KOPT-K1 (cell line): ENCODE measurements at regions not wholly inside any gene's neighbourhood (a gene's known extent, or its start where the extent isn't known, plus 50 kb on each side); places are given as distances from the start of the nearest gene placed in this dataset.

Source experiments
- H3K27ac ChIP-seq: fragments of 200-600 bp; sonication (generic); 2 replicates; pipeline ENCODE4 v1.5.1; 2016; ENCODE audit warnings: antibody characterized with exemption, mild to moderate bottlenecking, low read depth, low read length; ENCODE audit not compliant: poor library complexity, severe bottlenecking
- H3K36me3 ChIP-seq: fragments of 200-600 bp; sonication (generic); 2 replicates; pipeline ENCODE4 v1.5.1; 2017; ENCODE audit warnings: antibody characterized with exemption, mild to moderate bottlenecking, low read length, moderate library complexity; ENCODE audit not compliant: insufficient read depth
- H3K9me3 ChIP-seq: fragments of 200-600 bp; sonication (generic); 2 replicates; pipeline ENCODE4 v1.5.1; 2017; ENCODE audit warnings: antibody characterized with exemption, low read length, mild to moderate bottlenecking; ENCODE audit not compliant: insufficient read depth, poor library complexity, severe bottlenecking

- Histone ChIP-seq H3K36me3 (no peaks in the 10 kb centered on the region), H3K27ac (no peak overlapping the region), H3K9me3 (peaks cover 3% of the 10 kb centered on the region)
Measured at GRCh38 chr13:39895254-39895653, 239.8 kb downstream of the COG6 start.

DNA sequence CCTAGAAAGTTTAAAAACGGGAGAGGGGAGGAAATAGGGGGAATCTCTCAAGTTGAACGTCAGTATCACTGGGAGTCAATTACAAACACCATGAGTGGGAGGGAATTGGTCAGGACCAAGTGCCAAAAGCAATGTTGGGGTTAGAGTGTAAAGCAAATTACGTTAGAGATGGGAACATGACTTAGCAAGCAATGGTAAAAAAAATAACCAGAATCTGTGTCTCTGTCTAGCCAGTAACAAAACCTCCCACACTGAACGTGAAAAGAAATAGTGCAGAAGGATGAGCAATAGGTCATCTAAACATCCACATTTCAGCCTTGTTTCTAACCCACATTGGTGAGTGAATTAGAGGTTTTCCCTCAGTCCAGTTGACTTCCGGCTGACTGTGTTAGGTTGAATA lies 242.2 kb downstream of the COG6 start:
- Histone ChIP-seq H3K27ac (no peak overlapping the region), H3K9me3 (peaks cover 3% of the 10 kb centered on the region), H3K36me3 (no peaks in the 10 kb centered on the region)

- H3K9me3 ChIP-seq: peaks cover 3% of the 10 kb centered on the region
- H3K36me3 ChIP-seq: no peaks in the 10 kb centered on the region
- H3K27ac ChIP-seq: no peak overlapping the region
Measured at GRCh38 chr13:39900106-39900750, 244.8 kb downstream of the COG6 start.

- Histone ChIP-seq H3K36me3 (no peaks in the 10 kb centered on the region), H3K27ac (no peak overlapping the region), H3K9me3 (peaks cover 1% of the 10 kb centered on the region)
Measured at GRCh38 chr13:39904959-39905358, 249.5 kb downstream of the COG6 start.

DNA sequence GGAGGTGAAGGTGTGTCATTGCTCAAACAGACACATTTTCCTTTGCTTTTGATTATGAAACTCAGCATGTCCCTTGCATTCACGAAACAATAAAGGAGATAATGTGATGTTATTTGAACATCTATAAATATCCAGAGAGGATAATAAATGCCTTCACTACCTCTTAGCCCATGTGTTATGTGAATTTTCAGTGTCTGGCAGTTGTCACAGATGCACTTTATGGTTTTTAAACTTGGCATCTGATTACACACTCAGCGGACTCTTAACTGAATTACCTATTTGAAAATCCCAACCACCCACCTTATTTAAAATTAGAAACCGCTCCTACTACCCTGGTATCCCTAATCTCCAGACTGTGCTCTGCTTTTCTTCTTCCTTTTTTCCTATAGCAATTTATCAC lies 254.2 kb downstream of the COG6 start:
- H3K36me3 ChIP-seq: no peaks in the 10 kb centered on the region
- no peaks in the 10 kb centered on the region for H3K9me3 ChIP-seq
- no peak overlapping the region for H3K27ac ChIP-seq

DNA sequence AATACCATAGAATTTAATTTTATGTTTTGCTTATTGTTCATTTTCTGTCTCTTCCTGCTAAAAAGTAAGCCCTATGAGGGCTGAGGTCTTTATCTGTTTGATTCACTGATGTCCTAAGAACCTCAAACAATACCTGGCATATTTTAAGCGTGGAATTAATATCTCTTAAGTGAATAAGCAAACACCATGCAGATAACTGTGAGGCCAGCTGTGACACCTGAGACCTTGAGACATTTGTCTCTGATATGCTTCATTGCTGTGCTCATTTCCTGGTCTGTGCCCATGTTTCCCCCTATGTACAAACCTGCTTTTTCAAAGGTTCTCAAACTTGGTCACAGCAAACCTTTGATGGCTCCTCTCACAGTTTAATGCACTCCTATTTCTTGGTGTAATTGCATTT lies 254.6 kb downstream of the COG6 start:
- H3K9me3 ChIP-seq: no peaks in the 10 kb centered on the region
- no peaks in the 10 kb centered on the region for H3K36me3 ChIP-seq
- H3K27ac ChIP-seq: no peak overlapping the region

GRCh38 chr13:39910833-39911232 lies 255.4 kb downstream of the COG6 start:
- no peak overlapping the region for H3K27ac ChIP-seq
- H3K36me3 ChIP-seq: no peaks in the 10 kb centered on the region
- no peaks in the 10 kb centered on the region for H3K9me3 ChIP-seq

- no peak overlapping the region for H3K27ac ChIP-seq
Measured at GRCh38 chr13:39913339-39913738, 257.9 kb downstream of the COG6 start.

DNA sequence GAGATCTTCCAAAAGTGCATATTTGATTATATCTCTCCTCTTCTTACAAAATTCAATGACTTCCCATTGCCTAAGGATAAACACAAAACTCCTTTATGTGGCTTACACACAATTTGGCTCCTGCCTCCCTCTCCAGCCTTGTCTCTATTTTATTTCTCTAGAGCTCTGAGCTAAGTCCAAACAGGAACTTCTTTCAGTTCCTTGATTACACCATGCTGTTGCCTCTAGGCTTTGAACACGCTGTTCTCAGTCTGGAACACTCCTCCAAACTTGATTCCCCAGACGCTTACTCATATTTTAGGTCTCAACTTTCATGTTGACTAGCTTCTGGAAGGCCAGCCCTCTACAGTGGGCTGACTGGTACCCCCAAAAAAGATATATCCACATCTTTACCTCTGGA lies 258.5 kb downstream of the COG6 start:
- no peak overlapping the region for H3K27ac ChIP-seq

More at GRCh38 chr13:39913339-39913738, 257.9 kb downstream of the COG6 start:
- Histone ChIP-seq H3K36me3 (no peaks in the 10 kb centered on the region), H3K9me3 (no peaks in the 10 kb centered on the region)

GRCh38 chr13:39915418-39915817 lies 260.0 kb downstream of the COG6 start:
- Histone ChIP-seq H3K36me3 (no peaks in the 10 kb centered on the region), H3K9me3 (no peaks in the 10 kb centered on the region), H3K27ac (no peak overlapping the region)

More for the DNA sequence above, 258.5 kb downstream of the COG6 start:
- Histone ChIP-seq H3K36me3 (no peaks in the 10 kb centered on the region), H3K9me3 (no peaks in the 10 kb centered on the region)

GRCh38 chr13:39916330-39916729 lies 260.9 kb downstream of the COG6 start:
- no peak overlapping the region for H3K27ac ChIP-seq
- H3K9me3 ChIP-seq: no peaks in the 10 kb centered on the region
- no peaks in the 10 kb centered on the region for H3K36me3 ChIP-seq

- H3K27ac ChIP-seq: no peak overlapping the region
- H3K9me3 ChIP-seq: no peaks in the 10 kb centered on the region
- no peaks in the 10 kb centered on the region for H3K36me3 ChIP-seq
Measured at GRCh38 chr13:39918620-39919236, 263.3 kb downstream of the COG6 start.

DNA sequence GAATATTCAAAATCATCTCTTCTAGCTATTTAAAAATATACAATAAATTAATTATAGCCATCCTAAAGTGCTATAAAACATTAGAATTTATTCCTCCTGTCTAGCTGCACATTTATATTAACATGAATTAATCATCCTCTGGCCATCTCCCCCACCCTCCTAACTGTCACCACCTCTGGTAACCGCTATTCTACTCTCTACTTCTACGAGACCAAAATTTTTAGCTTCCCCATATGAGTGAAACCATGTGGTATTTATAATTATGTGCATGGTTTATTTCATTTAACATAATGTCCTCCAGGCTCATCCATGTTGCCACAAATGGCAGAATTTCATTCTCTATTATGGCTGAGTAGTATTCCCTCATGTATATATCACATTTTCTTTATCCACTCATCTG lies 265.2 kb downstream of the COG6 start:
- no peak overlapping the region for H3K27ac ChIP-seq
- H3K9me3 ChIP-seq: no peaks in the 10 kb centered on the region
- no peaks in the 10 kb centered on the region for H3K36me3 ChIP-seq

DNA sequence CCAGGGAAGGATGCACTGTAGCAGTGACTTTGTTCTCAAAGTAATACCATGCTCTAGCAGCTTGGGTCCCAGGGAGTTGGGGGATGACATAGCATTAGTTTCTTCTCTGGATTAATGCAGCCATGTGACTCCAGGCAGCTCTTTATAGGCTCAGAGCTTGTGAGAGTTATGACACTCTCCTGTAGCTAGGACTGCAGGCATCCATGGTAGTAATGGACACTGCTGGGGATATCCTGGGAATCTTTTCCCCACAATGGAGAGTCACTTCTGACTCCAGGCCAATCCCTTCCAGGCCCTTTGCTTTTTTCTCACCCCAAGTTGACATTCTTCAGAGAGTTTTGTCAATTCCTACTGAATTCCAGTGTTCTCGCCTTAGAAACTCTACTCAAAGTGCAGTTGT lies 270.9 kb downstream of the COG6 start:
- H3K9me3 ChIP-seq: no peaks in the 10 kb centered on the region
- no peaks in the 10 kb centered on the region for H3K36me3 ChIP-seq
- H3K27ac ChIP-seq: no peak overlapping the region

- no peaks in the 10 kb centered on the region for H3K9me3 ChIP-seq
- H3K27ac ChIP-seq: no peak overlapping the region
- H3K36me3 ChIP-seq: no peaks in the 10 kb centered on the region
Measured at GRCh38 chr13:39928261-39928660, 272.8 kb downstream of the COG6 start.

GRCh38 chr13:39929583-39929982 lies 274.1 kb downstream of the COG6 start:
- no peaks in the 10 kb centered on the region for H3K9me3 ChIP-seq
- no peak overlapping the region for H3K27ac ChIP-seq
- H3K36me3 ChIP-seq: no peaks in the 10 kb centered on the region
